Uterus (tissue), 3 donors: ENCODE measurements at regions not wholly inside any gene's neighbourhood (a gene's known extent, or its start where the extent isn't known, plus 50 kb on each side); places are given as distances from the start of the nearest gene placed in this dataset.

Experiments
- DNase-seq, 2 donors: peaks; one replicate each; pipeline ENCODE4 v3.0.0-alpha.2; 2019 to 2020
- H3K27ac ChIP-seq, 2 donors: fragments of 200-600 bp; sonication (generic); 1 replicate in 1 of 2; 2 replicates in 1 of 2; pipeline ENCODE4 v1.5.1; 2016 to 2018
- H3K27me3 ChIP-seq, 2 donors: fragments of 200-600 bp; sonication (generic); one replicate each; pipeline ENCODE4 v1.5.1; 2018 to 2019; ENCODE audit warnings: control low read depth in 1 of 2
- H3K36me3 ChIP-seq, 2 donors: fragments of 200-600 bp; sonication (generic); one replicate each; pipeline ENCODE4 v1.5.1; 2019; ENCODE audit warnings: control low read depth in 1 of 2
- H3K4me1 ChIP-seq, 2 donors: fragments of 200-600 bp; sonication (generic); one replicate each; pipeline ENCODE4 v1.5.1; 2018 to 2019; ENCODE audit warnings: control low read depth in 1 of 2
- H3K4me3 ChIP-seq, 2 donors: fragments of 200-600 bp; sonication (generic); 1 replicate in 1 of 2; 2 replicates in 1 of 2; pipeline ENCODE4 v1.5.1; 2018 to 2019; ENCODE audit warnings: mild to moderate bottlenecking in 1 of 2
- H3K9me3 ChIP-seq, 2 donors: fragments of 200-600 bp; sonication (generic); one replicate each; pipeline ENCODE4 v1.5.1; 2019; ENCODE audit warnings: control low read depth in 1 of 2
- CTCF ChIP-seq, 4 experiments: fragments of 200-600 bp in 2 of 4; fragments of 450-650 bp in 2 of 4; sonication (generic) in 2 of 4; IDR thresholded peaks; one replicate each; pipeline ENCODE4 v1.5.1; 2016 to 2019; ENCODE audit warnings: antibody characterized with exemption in 4 of 4, mild to moderate bottlenecking in 2 of 4, moderate library complexity in 1 of 4
- POLR2A ChIP-seq, 2 donors: fragments of 450-650 bp; IDR thresholded peaks; one replicate each; pipeline ENCODE4 v1.6.1; 2016; ENCODE audit warnings: antibody characterized with exemption in 2 of 2, mild to moderate bottlenecking in 1 of 2, moderate library complexity in 1 of 2
- intact Hi-C: fragments of 100-400 bp; cut with DNase I; formaldehyde crosslinking; loops from one replicate; pipeline ENCODE4 v1.15.1; 2023; ENCODE audit warnings: low total_unique reads
- donor health status: DM: yes; HTN: yes; CAD: no.

- no peaks in the 10 kb centered on the region for H3K27me3 ChIP-seq
- H3K9me3 ChIP-seq = no peaks in the 10 kb centered on the region
- H3K4me3 ChIP-seq = no peak overlapping the region
- TF ChIP-seq POLR2A (IDR thresholded peaks at IDR 0.05) (no peak), CTCF (IDR thresholded peaks at IDR 0.05) (no peak)
- no peaks in the 10 kb centered on the region for H3K4me1 ChIP-seq
- intact Hi-C loops = no loop called here
- DNase-seq = no peak
- H3K27ac ChIP-seq = no peak overlapping the region
- H3K36me3 ChIP-seq = no peaks in the 10 kb centered on the region
These were observed 960.9 kb upstream of the FBXO33 start for GRCh38 chr14:40393143-40393542.

GRCh38 chr14:40386433-40386832 is 954.2 kb upstream of the FBXO33 start:
- H3K9me3 ChIP-seq = no peaks in the 10 kb centered on the region
- H3K27me3 ChIP-seq = no peaks in the 10 kb centered on the region
- intact Hi-C loops = no loop called here
- TF ChIP-seq POLR2A (IDR thresholded peaks at IDR 0.05) (no peak), CTCF (IDR thresholded peaks at IDR 0.05) (no peak)
- H3K4me1 ChIP-seq = no peaks in the 10 kb centered on the region
- no peak overlapping the region for H3K4me3 ChIP-seq
- H3K27ac ChIP-seq = no peak overlapping the region
- no peak for DNase-seq
- H3K36me3 ChIP-seq = no peaks in the 10 kb centered on the region

DNA sequence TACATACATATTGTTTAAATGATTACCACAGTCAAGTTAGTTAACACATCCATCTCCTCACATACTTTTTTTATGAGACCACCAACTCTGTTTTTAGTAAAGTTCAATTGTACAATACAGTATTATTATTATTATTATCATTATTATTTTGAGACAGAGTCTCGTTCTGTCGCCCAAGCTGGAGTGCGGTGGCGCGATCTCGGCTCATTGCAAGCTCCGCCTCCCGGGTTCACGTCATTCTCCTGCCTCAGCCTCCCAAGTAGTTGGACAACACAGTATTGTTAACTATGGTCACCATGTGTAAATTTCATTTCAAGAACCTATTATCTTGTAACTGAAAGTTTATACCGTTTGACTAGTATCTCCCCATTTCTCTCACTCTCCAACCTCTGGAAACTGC is 942.0 kb upstream of the FBXO33 start:
- intact Hi-C loops = no loop called here
- TF ChIP-seq POLR2A (IDR thresholded peaks at IDR 0.05) = no peak
- no peak for TF ChIP-seq CTCF (IDR thresholded peaks at IDR 0.05)
- no peak for DNase-seq

DNA sequence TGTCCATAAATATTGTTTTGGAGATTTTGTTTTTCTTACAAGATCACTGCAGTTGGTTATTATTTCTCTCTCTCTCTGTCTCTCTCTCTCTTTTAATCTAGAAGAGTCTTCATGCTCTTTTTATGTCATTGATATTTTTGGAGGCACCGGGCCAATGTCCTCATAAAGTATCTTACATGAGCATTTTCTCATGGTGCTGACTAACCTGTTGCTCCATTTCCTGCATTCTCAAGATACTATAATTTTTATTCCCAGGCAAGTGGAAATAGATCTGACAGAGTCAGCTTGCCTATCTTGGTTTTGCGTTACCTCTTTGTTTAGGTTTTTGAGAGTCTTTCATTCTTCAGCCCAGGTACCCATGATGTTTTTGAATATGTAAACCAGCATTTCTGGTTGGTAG is 938.8 kb upstream of the FBXO33 start:
- no peak for TF ChIP-seq POLR2A (IDR thresholded peaks at IDR 0.05)
- no peak for TF ChIP-seq CTCF (IDR thresholded peaks at IDR 0.05)
- Histone ChIP-seq H3K4me3 (no peak overlapping the region), H3K36me3 (peaks cover 0 to 2% of the 10 kb centered on the region in 2 donors), H3K27ac (no peak overlapping the region), H3K27me3 (no peaks in the 10 kb centered on the region), H3K9me3 (no peaks in the 10 kb centered on the region), H3K4me1 (no peaks in the 10 kb centered on the region)
- DNase-seq = no peak
- intact Hi-C loops = no loop called here

More for the DNA sequence above, 942.0 kb upstream of the FBXO33 start:
- no peaks in the 10 kb centered on the region for H3K4me1 ChIP-seq
- H3K36me3 ChIP-seq = peaks cover 0 to 2% of the 10 kb centered on the region in 2 donors
- no peak overlapping the region for H3K4me3 ChIP-seq
- no peaks in the 10 kb centered on the region for H3K27me3 ChIP-seq
- no peak overlapping the region for H3K27ac ChIP-seq
- no peaks in the 10 kb centered on the region for H3K9me3 ChIP-seq

DNA sequence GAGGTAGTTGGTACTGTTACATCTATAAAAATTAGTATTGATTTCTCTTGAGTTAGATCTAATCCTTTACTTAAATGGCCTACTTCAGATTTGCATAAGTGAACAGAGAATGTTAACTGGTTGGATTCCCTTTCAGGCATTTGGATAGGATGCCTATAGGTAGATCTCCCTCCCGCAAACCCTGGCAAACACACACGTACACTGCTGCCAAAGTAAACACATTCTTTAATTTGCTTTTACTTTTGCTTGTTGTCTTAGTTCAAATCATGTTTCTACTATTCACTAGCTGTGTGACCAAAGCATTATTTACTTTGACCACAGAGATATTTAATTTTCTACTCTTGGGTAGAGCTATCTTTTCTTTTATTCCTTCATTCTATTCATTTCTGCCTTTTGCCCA is 936.1 kb upstream of the FBXO33 start:
- H3K27me3 ChIP-seq = no peaks in the 10 kb centered on the region
- H3K27ac ChIP-seq = no peak overlapping the region
- no peak overlapping the region for H3K4me3 ChIP-seq
- TF ChIP-seq CTCF (IDR thresholded peaks at IDR 0.05) = no peak
- TF ChIP-seq POLR2A (IDR thresholded peaks at IDR 0.05) = no peak
- H3K4me1 ChIP-seq = no peaks in the 10 kb centered on the region
- no peak for DNase-seq
- intact Hi-C loops = no loop called here
- no peaks in the 10 kb centered on the region for H3K9me3 ChIP-seq
- peaks cover 0 to 2% of the 10 kb centered on the region in 2 donors for H3K36me3 ChIP-seq
